Activated CD4-positive, alpha-beta T cell treated with anti-CD3 and anti-CD28 coated beads, Interleukin-2, amount 50 U/mL, for 4 hours (primary cell): ENCODE measurements at regions not wholly inside any gene's neighbourhood (a gene's known extent, or its start where the extent isn't known, plus 50 kb on each side); places are given as distances from the start of the nearest gene placed in this dataset.

Experiments
- DNase-seq, 2 experiments: peaks; one replicate each; pipeline ENCODE4 v3.0.0-alpha.2; 2020

DNA sequence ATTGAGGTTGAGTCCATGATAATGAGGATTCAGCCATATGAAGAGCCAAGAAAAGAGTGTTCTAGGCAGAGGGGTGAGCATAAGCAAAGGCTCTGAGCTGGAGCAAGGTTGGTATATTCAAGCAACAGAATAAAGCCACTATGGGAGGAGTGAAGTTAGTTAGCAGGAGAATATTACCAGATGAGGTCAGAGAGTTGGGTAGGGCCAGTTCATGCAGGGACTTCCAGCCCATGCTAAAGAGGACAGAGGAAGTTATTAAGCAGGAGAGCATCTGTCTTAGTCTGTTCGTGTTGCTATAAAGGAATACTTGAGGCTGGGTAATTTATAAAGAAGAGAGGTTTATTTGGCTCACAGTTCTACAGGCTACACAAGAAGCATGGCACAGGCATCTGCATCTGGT lies 57.1 kb upstream of the ATG10 start:
- no peak for DNase-seq

DNA sequence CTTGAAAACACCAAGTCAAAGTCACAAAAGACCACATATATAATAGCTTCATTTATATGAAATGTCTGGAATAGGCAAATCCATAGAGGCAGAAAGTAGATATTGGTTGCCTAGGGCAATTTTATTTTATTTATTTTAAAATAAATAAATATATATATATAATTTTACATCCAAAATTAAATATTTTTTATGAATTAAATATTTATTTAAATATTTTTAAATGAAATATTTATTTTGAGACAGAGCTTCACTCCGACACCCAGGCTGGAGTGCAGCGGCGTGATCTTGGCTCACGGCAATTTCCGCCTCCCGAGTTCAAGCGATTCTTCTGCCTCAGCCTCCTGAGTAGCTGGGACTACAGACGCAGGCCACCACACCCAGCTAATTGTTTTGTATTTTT lies 58.9 kb upstream of the ATG10 start:
- DNase-seq, result no peak

DNA sequence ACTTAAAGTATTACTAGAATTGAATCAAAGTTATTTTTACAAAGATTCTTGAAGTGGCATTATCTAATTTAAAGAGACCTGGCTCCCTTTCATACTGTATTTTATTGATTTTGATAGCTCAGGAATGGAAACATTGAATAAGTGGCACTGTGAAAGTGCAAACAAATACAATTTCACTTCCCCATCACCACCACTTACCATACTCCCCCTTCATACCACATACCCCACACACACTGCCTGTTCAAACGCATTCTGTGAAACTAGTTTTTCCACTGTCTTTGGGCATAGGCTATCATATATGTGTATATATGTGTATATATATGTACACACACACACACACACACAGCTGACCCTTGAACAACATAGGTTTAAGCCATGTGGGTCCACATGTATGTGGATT lies 62.1 kb upstream of the ATG10 start:
- no peak for DNase-seq

DNA sequence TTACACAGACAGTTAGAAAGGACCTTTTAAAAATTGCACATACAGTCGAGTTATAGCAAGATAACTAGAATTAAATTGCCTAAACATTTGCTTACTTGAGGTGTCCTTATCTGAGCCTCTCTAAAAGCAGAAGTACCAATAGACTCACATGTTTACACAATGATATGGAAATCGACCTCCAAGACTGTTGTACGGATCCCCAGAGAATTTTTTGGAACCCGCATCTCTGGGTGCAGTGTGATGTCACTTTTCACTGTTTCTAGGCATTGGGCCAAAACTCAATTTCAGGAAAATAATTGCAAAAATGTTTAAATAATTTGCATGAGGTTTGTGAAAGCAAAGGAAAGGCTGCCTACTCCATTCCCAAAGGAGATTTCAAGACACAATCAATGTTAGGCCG lies 63.1 kb upstream of the ATG10 start:
- no peak for DNase-seq

DNA sequence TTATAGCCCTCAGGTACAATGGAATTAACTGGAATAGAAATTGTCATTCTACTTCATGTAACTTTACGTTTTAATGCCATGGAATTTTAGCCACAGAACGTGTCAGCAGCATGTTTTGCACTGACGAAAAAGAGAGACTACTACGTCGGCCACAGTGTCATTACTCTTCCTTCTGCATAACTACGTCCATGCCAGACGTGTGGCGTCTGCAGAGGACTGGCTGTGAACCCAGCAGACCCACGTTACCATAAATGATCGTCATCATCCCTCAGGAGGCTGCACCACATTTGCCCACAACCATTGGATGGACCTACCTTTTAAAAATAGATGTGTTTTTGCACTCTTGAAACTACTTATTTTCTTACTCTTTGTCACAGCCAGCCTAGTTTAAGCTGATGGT lies 63.8 kb upstream of the ATG10 start:
- DNase-seq, result no peak

DNA sequence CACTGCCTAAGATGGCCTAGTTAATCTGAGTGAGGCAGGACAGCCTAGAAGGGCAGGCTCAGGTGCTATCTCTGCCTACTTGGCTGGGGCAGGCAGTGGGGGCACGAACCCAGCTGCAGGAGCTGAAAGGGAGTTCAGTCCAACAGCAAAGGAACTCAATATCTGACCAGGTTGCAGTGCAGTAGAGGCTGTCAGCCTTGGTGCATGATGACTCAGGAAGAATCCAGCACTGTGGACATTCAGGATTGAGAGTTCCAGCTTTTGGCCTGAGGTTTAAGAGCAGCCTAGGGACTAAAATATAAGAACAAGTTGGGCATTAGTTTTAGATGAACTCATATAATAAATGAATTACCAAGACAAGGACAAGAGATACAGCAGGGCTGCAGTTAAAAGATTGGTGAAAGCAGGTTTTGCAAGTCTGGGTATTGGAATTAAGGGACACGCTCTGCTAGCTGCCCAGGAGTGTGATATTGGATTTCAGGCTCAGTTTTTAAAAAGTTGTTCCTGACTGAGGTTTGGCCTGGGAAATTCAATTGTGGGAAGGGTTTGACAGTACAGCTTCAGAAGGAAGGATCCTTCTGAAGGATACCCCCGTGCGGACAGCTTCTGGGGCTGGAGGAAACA lies 64.7 kb upstream of the ATG10 start:
- no peak for DNase-seq

DNA sequence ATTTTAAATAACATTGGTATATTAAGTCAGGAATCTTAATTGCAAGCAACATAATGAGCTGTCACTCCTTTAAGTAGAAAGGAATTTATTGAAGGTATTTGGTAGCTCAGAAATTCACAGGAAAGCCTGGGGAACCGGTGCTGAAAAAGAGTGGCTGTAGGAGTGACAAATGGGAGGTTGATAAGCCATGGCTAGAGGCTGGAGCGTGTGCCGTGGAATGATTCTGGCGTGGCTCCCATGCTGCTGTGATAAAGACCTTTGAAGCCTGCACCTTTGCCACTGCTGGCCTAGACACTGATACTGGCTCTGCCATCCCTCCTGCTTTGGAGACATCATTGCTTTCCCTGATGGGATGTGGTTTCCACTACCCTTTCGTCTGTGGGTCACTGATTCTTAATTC lies 65.7 kb upstream of the ATG10 start:
- DNase-seq, result no peak

DNA sequence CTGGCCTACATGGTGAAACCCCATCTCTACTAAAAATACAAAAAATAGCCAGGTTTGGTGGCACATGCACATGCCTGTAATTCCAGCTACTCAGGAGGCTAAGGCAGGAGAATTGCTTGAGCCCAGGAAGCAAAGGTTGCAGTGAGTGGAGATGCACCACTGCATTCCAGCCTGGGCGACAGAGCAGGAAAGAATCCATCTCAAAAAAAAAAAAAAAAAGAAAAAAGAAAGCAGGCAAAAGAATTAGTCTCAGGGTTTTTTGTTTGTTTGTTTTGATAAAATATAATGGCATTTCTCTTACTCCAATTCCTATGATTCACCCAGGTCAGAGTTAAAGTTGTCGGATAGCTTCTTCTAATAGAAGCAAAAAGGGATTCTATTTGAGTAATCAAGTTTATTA lies 67.0 kb upstream of the ATG10 start:
- no peak for DNase-seq

DNA sequence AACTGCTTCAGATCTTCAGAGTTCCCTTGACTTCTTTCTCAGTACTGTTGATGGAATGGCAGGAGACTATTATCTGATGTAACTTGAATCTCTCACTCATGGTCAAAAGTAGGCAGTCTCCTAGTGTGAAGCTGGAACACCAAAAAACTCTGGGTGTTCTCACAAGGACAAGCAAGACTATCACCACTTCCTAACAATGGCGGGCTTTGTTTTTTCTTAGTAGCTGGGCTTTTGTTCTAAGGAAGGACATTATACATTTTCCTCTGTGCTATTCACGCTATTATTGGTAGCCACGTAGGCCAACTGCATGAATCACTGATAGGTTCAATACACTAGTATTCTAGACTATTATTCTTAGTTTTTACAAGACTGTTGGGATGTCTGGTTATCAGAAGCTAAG lies 67.7 kb upstream of the ATG10 start:
- DNase-seq, result no peak

DNA sequence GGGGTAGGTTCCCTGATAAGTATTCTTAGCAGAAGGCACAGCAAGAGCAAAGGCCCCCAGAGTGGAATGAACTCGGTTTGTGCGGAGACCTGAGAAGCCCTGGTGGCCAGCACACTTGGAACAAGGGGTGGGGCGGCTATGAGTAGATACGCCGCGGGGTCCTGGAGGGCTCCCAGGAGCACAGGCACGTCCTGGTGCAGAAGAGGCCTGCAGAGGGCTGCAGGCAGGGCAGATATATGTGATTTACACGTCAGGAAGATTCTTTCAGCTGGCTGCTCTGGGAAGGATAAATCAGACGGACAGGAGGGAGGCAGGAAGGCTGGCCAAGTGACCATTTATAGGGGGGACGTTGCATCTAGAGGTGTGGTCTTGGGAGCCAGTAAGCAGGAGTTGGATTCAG lies 70.2 kb upstream of the ATG10 start:
- no peak for DNase-seq

DNA sequence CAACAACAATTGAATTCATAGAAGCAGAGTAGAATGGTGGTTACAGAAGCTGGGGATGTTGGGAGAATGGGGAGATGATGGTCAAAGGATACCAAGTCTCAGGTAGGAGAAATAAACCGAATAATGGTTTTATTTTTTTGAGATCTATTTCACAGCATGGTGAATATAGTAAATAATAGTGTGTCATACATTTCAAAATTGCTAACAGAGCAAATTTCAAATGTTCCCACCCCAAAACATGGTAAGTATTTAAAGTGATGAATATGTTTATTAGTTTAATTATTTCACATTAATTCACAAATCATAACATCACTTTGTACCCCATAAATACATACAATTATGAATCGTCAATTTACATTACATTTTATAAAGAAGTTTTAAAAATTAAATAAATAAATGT lies 72.7 kb upstream of the ATG10 start:
- DNase-seq, result no peak

DNA sequence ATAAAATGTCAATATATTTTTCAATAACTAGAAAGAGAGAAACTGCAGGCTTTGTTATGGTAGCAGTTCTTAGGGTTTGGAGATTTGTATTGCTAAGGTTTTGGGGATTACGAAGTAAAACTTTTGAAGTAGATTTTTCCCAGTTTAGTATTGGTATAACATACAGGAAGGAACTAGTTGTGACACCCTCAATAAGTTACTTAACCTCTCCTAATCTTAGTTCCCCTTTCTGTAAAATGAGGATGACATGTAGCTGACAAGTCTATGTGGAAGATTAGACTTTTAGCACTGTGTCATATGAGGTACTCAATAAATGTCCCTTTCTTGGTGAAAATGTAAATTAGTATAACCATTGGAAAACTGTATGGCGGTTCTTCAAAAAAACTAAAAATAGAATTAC lies 73.4 kb upstream of the ATG10 start:
- DNase-seq, result no peak

DNA sequence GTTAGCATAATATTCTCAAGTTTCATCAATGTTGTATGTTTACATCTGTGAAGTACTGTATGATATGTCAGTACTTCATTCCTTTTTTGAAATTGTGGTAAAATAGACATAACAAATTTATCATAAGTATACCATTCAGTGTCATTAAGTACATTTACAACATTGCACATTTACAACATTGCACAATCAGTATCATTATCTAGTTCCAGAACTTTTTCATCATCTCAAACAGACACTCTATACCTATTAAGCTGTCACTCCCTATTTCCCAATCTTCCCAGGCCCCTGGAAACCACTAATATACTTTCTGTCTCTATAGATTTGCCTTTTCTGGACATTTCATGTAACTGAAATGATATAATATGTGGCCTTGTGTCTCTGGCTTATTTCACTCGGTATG lies 75.1 kb upstream of the ATG10 start:
- DNase-seq, result no peak

DNA sequence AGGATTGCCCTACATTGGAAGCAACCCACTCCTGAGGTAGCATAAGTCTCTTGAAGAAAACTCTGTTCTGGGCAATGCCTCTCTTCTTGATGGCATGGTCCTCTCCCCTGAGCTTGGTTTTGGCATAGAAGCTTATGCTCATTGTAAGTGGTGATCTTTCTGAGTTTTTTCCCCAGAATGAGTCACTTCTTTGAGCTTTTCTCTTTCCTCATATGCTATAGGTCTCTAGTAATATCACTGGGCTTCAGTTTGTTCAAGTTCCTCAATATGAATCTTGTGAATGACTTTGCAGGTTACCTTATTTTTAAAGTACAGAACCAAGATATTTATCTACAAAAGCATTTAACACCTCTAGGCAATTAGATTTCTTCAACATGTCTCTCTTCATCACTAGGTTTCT lies 76.5 kb upstream of the ATG10 start:
- no peak for DNase-seq

DNA sequence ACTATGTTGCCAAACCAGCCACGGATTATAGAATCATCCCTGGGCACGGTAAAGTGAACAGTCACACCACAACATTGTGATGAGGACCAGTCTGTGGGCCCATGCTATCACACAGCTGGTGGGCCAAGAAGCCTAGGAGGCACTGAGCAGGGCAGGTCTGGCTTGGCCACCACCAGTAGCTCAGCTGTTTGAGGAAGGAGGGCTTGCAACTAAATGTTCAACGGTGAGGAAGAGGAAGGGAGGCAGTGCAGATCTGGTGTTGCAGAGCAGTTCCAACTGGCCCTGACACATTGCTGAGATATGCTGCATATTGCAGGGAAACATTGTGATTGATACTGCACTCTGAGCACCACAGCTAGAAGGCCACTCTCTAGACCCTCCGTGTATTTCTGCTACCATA lies 77.9 kb upstream of the ATG10 start:
- no peak for DNase-seq

DNA sequence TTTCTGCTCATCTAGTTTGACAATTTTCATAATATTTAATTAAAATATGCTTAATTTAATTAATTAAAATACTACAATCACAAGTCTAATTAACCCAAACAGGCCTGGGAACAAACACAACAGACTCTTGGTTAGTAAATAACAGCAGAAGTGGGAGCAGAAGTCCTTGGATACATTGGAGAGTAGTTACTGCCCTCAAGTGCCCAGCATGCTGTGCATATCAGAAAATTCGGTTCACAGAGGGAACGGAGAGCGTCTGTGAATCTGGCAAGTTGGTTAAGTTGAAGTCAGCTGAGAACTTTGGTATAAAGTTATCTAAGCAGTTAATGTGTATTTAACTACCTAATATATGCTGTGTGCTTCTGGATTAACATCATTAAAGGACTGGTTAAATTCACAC lies 87.0 kb upstream of the ATG10 start:
- no peak for DNase-seq

DNA sequence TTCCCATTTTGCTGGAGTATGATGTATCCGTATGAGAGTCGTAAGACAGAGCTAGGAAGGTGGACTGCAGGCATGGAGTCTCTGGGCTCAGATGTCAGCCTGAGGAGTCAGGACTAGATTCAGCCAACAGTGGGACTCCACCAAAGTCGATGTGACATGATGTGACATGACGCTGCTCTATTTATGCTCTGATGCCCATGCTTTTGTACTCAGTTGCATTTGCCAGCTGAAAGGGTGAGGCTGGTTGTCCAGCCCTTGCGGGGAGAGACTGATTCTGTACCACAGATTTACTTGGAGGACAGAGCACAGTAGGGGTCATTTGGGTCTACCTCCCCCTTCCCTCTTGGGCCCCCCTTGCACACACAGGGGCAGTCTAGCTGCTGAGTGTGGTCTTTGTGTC lies 88.5 kb upstream of the ATG10 start:
- DNase-seq, result no peak

DNA sequence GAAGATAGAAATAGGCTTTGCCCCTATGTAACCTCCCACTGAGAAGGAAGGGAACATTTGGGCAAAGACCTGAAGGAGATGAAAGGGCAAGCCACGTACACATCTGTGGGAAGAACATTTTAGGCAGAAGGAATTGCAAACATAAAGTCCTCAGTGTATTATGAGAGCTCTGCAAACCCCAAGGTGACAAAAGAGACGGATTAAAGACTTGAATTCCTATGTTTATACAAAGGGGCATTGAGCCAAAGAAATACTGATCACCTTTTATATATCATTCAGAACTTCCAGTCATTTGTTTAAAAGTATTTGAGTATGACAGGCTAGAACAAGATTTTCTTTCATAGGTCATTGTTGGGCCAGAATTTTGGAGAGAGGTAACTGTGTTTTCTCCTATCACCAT lies 90.2 kb upstream of the ATG10 start:
- no peak for DNase-seq

DNA sequence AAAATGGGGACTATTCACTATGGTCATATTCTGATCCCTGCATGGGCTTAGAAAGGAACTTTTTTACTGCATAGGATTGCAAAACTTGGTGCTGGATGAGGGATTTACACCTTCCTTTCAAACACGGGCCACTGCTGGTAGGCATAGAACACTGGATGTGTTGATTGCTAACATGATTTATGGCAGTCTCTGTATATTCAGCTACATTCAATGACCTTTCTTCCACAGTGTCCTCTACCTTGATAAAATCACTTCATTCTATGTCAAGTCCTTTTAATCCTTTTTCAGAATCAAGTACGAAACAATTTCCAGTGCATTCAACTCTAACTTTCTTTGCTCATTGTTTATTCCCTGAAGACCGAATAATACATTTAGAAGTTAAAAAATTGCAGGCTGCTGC lies 91.9 kb upstream of the ATG10 start:
- no peak for DNase-seq

DNA sequence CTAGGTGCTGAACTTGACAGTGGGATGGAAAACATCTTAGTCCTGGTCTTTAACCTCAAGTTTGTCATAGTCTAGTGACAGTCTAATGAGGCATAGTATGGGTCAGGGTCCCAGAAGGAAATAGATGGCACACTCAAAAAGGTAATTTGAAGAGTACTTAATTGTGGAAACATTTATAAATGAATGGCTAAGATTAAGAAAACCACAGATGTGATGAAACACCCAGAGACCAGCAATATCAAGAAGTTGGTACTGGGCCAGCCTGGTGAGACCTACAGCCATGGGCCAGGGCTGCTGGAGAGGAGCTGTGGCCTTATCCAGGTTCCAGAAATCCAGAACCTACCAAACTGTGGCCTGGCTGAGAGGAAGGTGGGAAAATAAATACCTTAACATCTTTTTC lies 93.5 kb upstream of the ATG10 start:
- no peak for DNase-seq

DNA sequence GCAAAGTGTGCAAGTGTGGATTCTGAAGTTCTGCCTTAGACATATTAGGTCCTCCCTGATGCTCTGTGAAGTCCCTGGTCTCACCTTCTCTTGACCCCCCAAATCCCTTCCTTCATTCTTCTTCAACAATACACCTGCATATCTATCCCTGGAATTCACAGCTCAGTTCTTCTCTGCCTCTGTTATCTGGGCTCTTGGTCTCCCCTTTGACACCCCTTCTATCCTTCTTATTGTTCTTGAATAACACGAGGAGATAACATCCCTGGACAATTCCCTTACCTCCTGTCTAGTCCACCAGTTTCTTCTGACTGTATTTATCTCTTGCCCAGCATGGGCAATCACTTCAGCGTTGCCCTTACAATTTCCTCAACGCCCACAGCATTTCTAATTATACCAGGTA lies 104.8 kb upstream of the ATG10 start:
- DNase-seq, result no peak

DNA sequence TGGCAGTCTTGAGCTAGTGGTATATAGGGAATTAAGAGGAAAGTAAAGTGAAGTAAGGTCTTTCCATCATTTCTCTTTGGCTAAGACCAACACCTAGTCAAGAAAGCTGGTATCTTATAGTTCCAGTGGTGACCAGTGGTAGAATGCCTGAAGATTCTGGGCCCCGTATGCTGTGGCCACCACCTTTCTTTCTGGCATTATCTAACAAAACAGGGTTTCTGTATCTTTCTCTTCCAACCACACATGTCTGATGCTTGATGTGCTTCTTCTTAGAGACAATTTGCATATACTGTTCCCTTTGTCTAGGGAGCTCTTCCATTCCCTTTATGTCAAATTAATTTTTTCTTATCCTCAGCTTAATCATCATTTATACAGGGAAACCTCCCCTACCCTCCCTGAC lies 109.9 kb upstream of the SSBP2 start:
- no peak for DNase-seq

DNA sequence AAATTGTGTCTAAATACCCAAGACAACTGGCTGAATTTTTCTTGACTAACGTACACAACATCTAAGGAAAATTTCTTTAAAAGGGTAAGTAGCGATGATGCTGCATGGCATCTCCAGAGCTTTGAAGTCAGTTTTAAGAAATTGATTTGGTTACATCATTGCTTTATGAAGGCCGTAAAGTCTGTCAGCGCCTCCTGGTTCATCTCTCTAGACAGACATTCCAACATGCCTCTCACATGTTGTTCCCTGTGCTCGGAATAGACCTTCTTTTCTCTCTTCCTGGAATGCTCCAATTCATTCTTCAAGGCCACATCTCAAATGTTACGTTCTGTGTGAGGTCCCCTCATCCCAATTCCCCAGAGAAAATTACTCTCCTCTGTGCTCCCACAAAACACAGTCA lies 108.7 kb upstream of the SSBP2 start:
- no peak for DNase-seq

DNA sequence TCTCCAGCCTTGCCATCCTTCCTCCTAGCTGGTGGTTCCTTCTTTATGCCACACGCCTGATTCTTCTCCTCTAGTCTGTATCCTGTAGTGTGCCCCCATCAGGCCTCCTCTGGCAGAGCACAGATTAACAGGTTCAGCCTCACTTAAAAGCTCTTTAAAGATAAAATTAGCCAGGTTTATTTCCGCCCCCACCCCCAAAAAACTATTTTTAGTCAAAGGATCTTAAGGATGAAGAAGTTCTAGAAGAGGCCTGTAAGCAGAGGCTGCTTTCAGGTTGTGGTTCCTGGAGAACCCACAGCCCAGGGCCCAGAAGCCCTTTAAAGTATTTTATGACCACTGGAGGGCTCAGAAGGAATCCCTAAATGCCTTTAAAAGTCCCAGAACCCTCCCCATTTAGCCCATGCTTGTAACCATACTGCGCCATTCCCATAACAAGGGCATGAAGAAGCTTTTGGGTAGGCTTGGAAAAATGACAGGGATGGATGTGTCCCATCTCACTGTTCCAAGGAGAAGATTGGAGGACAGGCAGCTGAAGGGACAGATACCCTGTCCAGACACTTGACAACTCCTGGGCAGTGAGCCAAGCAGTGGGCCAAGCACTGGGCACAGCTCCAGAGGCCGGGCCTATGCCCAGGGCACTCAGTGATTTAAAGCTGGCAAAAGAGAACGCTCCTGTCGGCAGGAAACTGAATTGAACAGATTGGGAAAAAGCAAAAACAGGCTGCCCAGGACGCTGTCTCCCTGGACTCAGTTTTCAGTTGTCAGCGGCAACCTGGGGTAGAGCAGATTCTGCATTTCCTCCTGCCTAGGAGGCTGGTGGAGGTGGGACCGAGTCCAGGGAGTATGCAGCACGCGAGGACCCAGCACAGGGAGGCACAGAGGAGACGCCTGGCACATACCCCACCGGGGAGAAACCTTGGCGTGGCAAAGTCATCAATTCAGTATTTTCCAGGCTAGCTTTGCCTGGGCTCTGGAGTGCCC lies 106.3 kb upstream of the SSBP2 start:
- DNase-seq, result no peak

DNA sequence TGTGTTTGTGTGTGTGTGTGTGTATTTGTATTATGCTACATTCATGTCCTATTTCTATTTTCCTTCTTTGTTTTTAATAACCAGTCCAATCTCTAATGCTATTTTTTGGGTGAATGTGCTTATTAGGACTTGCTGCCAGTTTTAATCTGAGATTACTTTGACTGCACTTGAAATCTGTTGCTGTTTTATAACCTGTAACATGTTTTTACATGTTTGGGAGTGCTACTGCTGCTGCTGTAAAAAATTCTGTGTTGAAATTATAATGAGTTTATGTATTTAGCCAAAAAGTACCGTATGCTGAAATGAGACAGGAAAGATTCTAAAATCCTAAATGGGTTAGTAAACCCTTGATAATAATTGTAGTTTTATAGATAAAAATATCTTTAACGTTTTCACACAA lies 104.7 kb upstream of the SSBP2 start:
- no peak for DNase-seq
